Right cardiac atrium (tissue), 5 donors: ENCODE measurements at regions not wholly inside any gene's neighbourhood (a gene's known extent, or its start where the extent isn't known, plus 50 kb on each side); places are given as distances from the start of the nearest gene placed in this dataset.
A peak's percentile ranks its signal among the peaks of the same experiment; 100 is the strongest.

ENCODE experiments used
- ATAC-seq, 2 donors: fragments of 200-7000 bp; cut with Tn5 transposase; one replicate each; pipeline versions ENCODE4 v1.8.0 to v1.9.1; 2020; ENCODE audit warnings: moderate library complexity in 2 of 2, mild to moderate bottlenecking in 1 of 2
- DNase-seq, 3 donors: peaks; one replicate each; pipeline ENCODE4 v3.0.0-alpha.2; 2020
- H3K27ac ChIP-seq: one replicate; pipeline ENCODE4 v1.5.1; 2013; ENCODE audit warnings: mild to moderate bottlenecking, low read length, control low read depth, moderate library complexity
- H3K27me3 ChIP-seq: one replicate; pipeline ENCODE4 v1.6.1; 2013; ENCODE audit not compliant: control insufficient read depth, insufficient read depth
- H3K4me1 ChIP-seq: one replicate; pipeline ENCODE4 v1.6.1; 2013; ENCODE audit warnings: low read length; ENCODE audit not compliant: control insufficient read depth, insufficient read depth
- H3K4me3 ChIP-seq: one replicate; pipeline ENCODE4 v1.5.1; 2013; ENCODE audit warnings: low read length, control low read depth
- H3K9me3 ChIP-seq: one replicate; pipeline ENCODE4 v1.6.1; 2013; ENCODE audit warnings: low read length; ENCODE audit not compliant: control insufficient read depth
- WGBS: extraction: QIAGEN DNeasy Blood & Tissue Kit; methylation state at CpG from one replicate; pipeline ENCODE4 v1.1.7; 2013; 5-methylcytosine and 5-hydroxymethylcytosine counted together
- intact Hi-C, 4 donors: fragments of 100-400 bp; cut with DNase I; formaldehyde crosslinking; loops; one replicate each; pipeline versions ENCODE4 v1.11.0 to v1.14.0; 2022 to 2023
- donor health status: healthy with polysubstance abuse.
- donor health status: DM: no; HTN: yes; CAD: no.
- donor health status: DM: no; HTN: no; CAD: no.
- donor health status: DM: no; HTN: yes; CAD: no; lungs with severe emphysema.
- donor health status: DM: yes; HTN: yes; CAD: no.

- intact Hi-C loops: no loop called here
- Histone ChIP-seq H3K9me3 (no peaks in the 10 kb centered on the region), H3K4me3 (no peak overlapping the region), H3K27me3 (no peaks in the 10 kb centered on the region), H3K27ac (no peak overlapping the region), H3K4me1 (peaks cover 2% of the 10 kb centered on the region)
- 98% methylated on average over 1 of the region's 1 CpG for WGBS
- DNase-seq: no peak
- ATAC-seq: no peak
Measured at GRCh38 chr13:31878495-31878894, 139.2 kb downstream of the RXFP2 start.

- 80% methylated on average over 2 of the region's 2 CpGs for WGBS
- DNase-seq (no peak), ATAC-seq (no peak)
- no peak overlapping the region for H3K27ac ChIP-seq
- no peak overlapping the region for H3K4me3 ChIP-seq
- peaks cover 2% of the 10 kb centered on the region for H3K4me1 ChIP-seq
- H3K9me3 ChIP-seq: no peaks in the 10 kb centered on the region
- intact Hi-C loops: no loop called here
- no peaks in the 10 kb centered on the region for H3K27me3 ChIP-seq
Measured at GRCh38 chr13:31878955-31879354, 139.6 kb downstream of the RXFP2 start.

- H3K27ac ChIP-seq: no peak overlapping the region
- H3K4me1 ChIP-seq: peaks cover 2% of the 10 kb centered on the region
- WGBS: 72% methylated on average over 3 of the region's 3 CpGs
Measured at GRCh38 chr13:31880851-31881494, 141.6 kb downstream of the RXFP2 start.

GRCh38 chr13:31881495-31881882, 142.2 kb downstream of the RXFP2 start:
- intact Hi-C loops: no loop called here
- Histone ChIP-seq H3K27me3 (no peaks in the 10 kb centered on the region), H3K4me3 (no peak overlapping the region), H3K27ac (no peak overlapping the region), H3K9me3 (no peaks in the 10 kb centered on the region), H3K4me1 (peaks cover 4% of the 10 kb centered on the region)
- DNase-seq: no peak
- 58% methylated on average over 3 of the region's 3 CpGs for WGBS
- no peak for ATAC-seq

More at GRCh38 chr13:31880851-31881494, 141.6 kb downstream of the RXFP2 start:
- DNase-seq: no peak
- Histone ChIP-seq H3K4me3 (no peak overlapping the region), H3K9me3 (no peaks in the 10 kb centered on the region), H3K27me3 (no peaks in the 10 kb centered on the region)
- ATAC-seq: peak in 1 of 2 donors; percentile 52
- intact Hi-C loops: no loop called here

- no peak for DNase-seq
- ATAC-seq: no peak
- H3K27me3 ChIP-seq: no peaks in the 10 kb centered on the region
- 87% methylated on average over 10 of the region's 10 CpGs for WGBS
- H3K4me1 ChIP-seq: peaks cover 6% of the 10 kb centered on the region
- no peak overlapping the region for H3K27ac ChIP-seq
- intact Hi-C loops: no loop called here
- H3K9me3 ChIP-seq: no peaks in the 10 kb centered on the region
- no peak overlapping the region for H3K4me3 ChIP-seq
Measured at GRCh38 chr13:31882794-31883193, 143.5 kb downstream of the RXFP2 start.

GRCh38 chr13:31884556-31884955, 145.2 kb downstream of the RXFP2 start:
- Histone ChIP-seq H3K9me3 (no peaks in the 10 kb centered on the region), H3K27ac (no peak overlapping the region), H3K4me1 (peaks cover 11% of the 10 kb centered on the region), H3K4me3 (no peak overlapping the region), H3K27me3 (no peaks in the 10 kb centered on the region)
- intact Hi-C loops: no loop called here
- WGBS: 85% methylated on average over 1 of the region's 1 CpG
- no peak for DNase-seq
- ATAC-seq: no peak

GRCh38 chr13:31885994-31886393, 145.6 kb upstream of the FRY start:
- no peaks in the 10 kb centered on the region for H3K27me3 ChIP-seq
- H3K9me3 ChIP-seq: no peaks in the 10 kb centered on the region
- peak overlapping the region; percentile 21 for H3K27ac ChIP-seq
- H3K4me3 ChIP-seq: no peak overlapping the region
- intact Hi-C loops: no loop called here
- no peak for DNase-seq
- WGBS: 53% methylated on average over 6 of the region's 6 CpGs
- H3K4me1 ChIP-seq: peaks cover 11% of the 10 kb centered on the region
- peak; percentile 65 to 73 for ATAC-seq

- 28% methylated on average over 2 of the region's 2 CpGs for WGBS
- intact Hi-C loops: no loop called here
Measured at GRCh38 chr13:31887286-31887685, 144.3 kb upstream of the FRY start.

GRCh38 chr13:31890946-31891345, 140.6 kb upstream of the FRY start:
- Histone ChIP-seq H3K4me1 (peaks cover 12% of the 10 kb centered on the region), H3K27me3 (no peaks in the 10 kb centered on the region), H3K27ac (peak overlapping the region; percentile 90), H3K9me3 (no peaks in the 10 kb centered on the region), H3K4me3 (no peak overlapping the region)
- DNase-seq (no peak), ATAC-seq (peak; percentile 63 to 67)
- WGBS: 49% methylated on average over 5 of the region's 5 CpGs
- intact Hi-C loops: no loop called here

More at GRCh38 chr13:31887286-31887685, 144.3 kb upstream of the FRY start:
- Histone ChIP-seq H3K4me3 (no peak overlapping the region), H3K9me3 (no peaks in the 10 kb centered on the region), H3K4me1 (peaks cover 12% of the 10 kb centered on the region), H3K27ac (no peak overlapping the region), H3K27me3 (no peaks in the 10 kb centered on the region)
- ATAC-seq: no peak
- no peak for DNase-seq

- Histone ChIP-seq H3K27ac (peak overlapping the region; percentile 90), H3K9me3 (no peaks in the 10 kb centered on the region), H3K4me3 (no peak overlapping the region), H3K4me1 (peaks cover 13% of the 10 kb centered on the region), H3K27me3 (no peaks in the 10 kb centered on the region)
- intact Hi-C loops: no loop called here
- no peak for DNase-seq
- ATAC-seq: peak; percentile 53 to 59
- 26% methylated on average over 2 of the region's 2 CpGs for WGBS
Measured at GRCh38 chr13:31891472-31891871, 140.1 kb upstream of the FRY start.

- intact Hi-C loops: loop anchor here in 1 of 4 donors (5.0 kb wide), 1 partner anchor 48 kb away; no protein-coding TSS in a partner anchor
Measured at GRCh38 chr13:31894931-31895330, 136.6 kb upstream of the FRY start.

GRCh38 chr13:31895691-31896090, 135.9 kb upstream of the FRY start:
- H3K4me1 ChIP-seq: peaks cover 8% of the 10 kb centered on the region
- H3K27ac ChIP-seq: no peak overlapping the region
- intact Hi-C loops: loop anchor here in 1 of 4 donors (5.0 kb wide), 1 partner anchor 48 kb away; no protein-coding TSS in a partner anchor
- no peak overlapping the region for H3K4me3 ChIP-seq
- peak in 1 of 2 donors; percentile 48 for ATAC-seq
- no peaks in the 10 kb centered on the region for H3K9me3 ChIP-seq
- DNase-seq: no peak
- no peaks in the 10 kb centered on the region for H3K27me3 ChIP-seq
- WGBS: 50% methylated on average over 3 of the region's 3 CpGs

More at GRCh38 chr13:31894931-31895330, 136.6 kb upstream of the FRY start:
- ATAC-seq: no peak
- 44% methylated on average over 1 of the region's 1 CpG for WGBS
- no peak overlapping the region for H3K4me3 ChIP-seq
- no peaks in the 10 kb centered on the region for H3K9me3 ChIP-seq
- peaks cover 8% of the 10 kb centered on the region for H3K4me1 ChIP-seq
- H3K27ac ChIP-seq: no peak overlapping the region
- H3K27me3 ChIP-seq: no peaks in the 10 kb centered on the region
- DNase-seq: no peak
